Endothelial cell of umbilical vein (primary cell): ENCODE measurements at regions not wholly inside any gene's neighbourhood (a gene's known extent, or its start where the extent isn't known, plus 50 kb on each side); places are given as distances from the start of the nearest gene placed in this dataset.

ENCODE experiments used
- BruUV-seq: library from RNA; stranded (reverse); fragments of 400-500 nt; replicated peaks from 2 replicates; lab custom pipeline; 2021; lab: Mats Ljungman, UMichigan
- CTCF ChIA-PET: fragments of 300-600, 350-600 bp; sonication (Branson Sonifier 250); formaldehyde crosslinking; loops from one replicate; lab custom pipeline; 2021; ENCODE audit warnings: antibody characterized with exemption, inconsistent platforms; lab: Charles Lee
- POLR2A ChIA-PET: fragments of 300-600, 350-600 bp; sonication (Branson Sonifier 250); formaldehyde crosslinking; loops from one replicate; lab custom pipeline; 2021; ENCODE audit warnings: antibody characterized with exemption, inconsistent platforms; lab: Charles Lee
- DNase-seq: peaks from one replicate; pipeline ENCODE4 v3.0.0-alpha.2; 2011; ENCODE audit warnings: low read depth, low spot score
- FAIRE-seq: peaks from 2 replicates; lab custom pipeline; 2011; peaks lifted over from hg19 to GRCh38; lab: Jason Lieb, UNC
- H2AFZ ChIP-seq: 2 replicates; pipeline ENCODE4 v1.6.0; 2012; ENCODE audit warnings: low read depth, low read length, control low read depth, inconsistent platforms
- H3K27ac ChIP-seq: 2 replicates; pipeline ENCODE4 v1.5.1; 2011; ENCODE audit warnings: low read depth, mild to moderate bottlenecking, control low read depth, low read length, moderate library complexity; ENCODE audit not compliant: insufficient read depth
- H3K27me3 ChIP-seq, 2 experiments: 2 replicates each; pipeline versions ENCODE4 v1.6.0 to v1.6.1; 2011; ENCODE audit warnings: low read length in 2 of 2, mixed read lengths in 1 of 2; ENCODE audit not compliant: control insufficient read depth in 2 of 2, insufficient read depth in 2 of 2
- H3K36me3 ChIP-seq, 2 experiments: 2 replicates in 1 of 2; 3 replicates in 1 of 2; pipeline ENCODE4 v1.5.1; 2011; ENCODE audit warnings: low read length in 2 of 2, mild to moderate bottlenecking in 1 of 2, moderate library complexity in 1 of 2; ENCODE audit not compliant: control insufficient read depth in 2 of 2, insufficient read depth in 2 of 2; ENCODE audit errors: extremely low read depth in 1 of 2
- H3K4me1 ChIP-seq: 3 replicates; pipeline ENCODE4 v1.5.1; 2011; ENCODE audit warnings: mild to moderate bottlenecking, low read length; ENCODE audit not compliant: control insufficient read depth, insufficient read depth; ENCODE audit errors: extremely low read depth
- H3K4me2 ChIP-seq: 2 replicates; pipeline ENCODE4 v1.6.1; 2011; ENCODE audit warnings: low read length, control low read depth, mixed read lengths; ENCODE audit not compliant: insufficient read depth
- H3K4me3 ChIP-seq, 3 experiments: fragments of 200-600 bp in 1 of 3; sonication (generic), shearing (Covaris generic) in 1 of 3; replicated peaks in 1 of 3; 2 replicates each; pipeline ENCODE4 v1.5.1; 2011 to 2016; ENCODE audit warnings: control low read depth in 3 of 3, low read length in 3 of 3, mild to moderate bottlenecking in 2 of 3, inconsistent platforms in 1 of 3, low read depth in 1 of 3, moderate library complexity in 1 of 3; ENCODE audit not compliant: insufficient read depth in 1 of 3
- H3K79me2 ChIP-seq: 2 replicates; pipeline ENCODE4 v1.6.0; 2012; ENCODE audit warnings: low read length, inconsistent platforms; ENCODE audit not compliant: control insufficient read depth, insufficient read depth
- H3K9ac ChIP-seq: replicated peaks from 2 replicates; pipeline ENCODE3; 2011; ENCODE audit warnings: low read length, control low read depth; ENCODE audit not compliant: insufficient read depth; ENCODE audit errors: extremely low read depth
- H3K9me1 ChIP-seq: replicated peaks from 3 replicates; pipeline ENCODE4 v1.6.0; 2011; ENCODE audit warnings: mild to moderate bottlenecking, low read length; ENCODE audit not compliant: control insufficient read depth, insufficient read depth; ENCODE audit errors: extremely low read depth
- H3K9me3 ChIP-seq: replicated peaks from 2 replicates; pipeline ENCODE4 v1.5.1; 2012; ENCODE audit warnings: low read length, inconsistent platforms; ENCODE audit not compliant: control insufficient read depth, insufficient read depth
- H4K20me1 ChIP-seq: replicated peaks from 2 replicates; pipeline ENCODE3; 2011; ENCODE audit warnings: mild to moderate bottlenecking, low read length; ENCODE audit not compliant: control insufficient read depth, insufficient read depth; ENCODE audit errors: extremely low read depth
- CTCF ChIP-seq, 2 donors: IDR thresholded peaks; 1 replicate in 1 of 2; 2 replicates in 1 of 2; pipeline ENCODE4 v1.5.1; 2011; ENCODE audit warnings: low read length in 2 of 2, mild to moderate bottlenecking in 2 of 2, moderate library complexity in 2 of 2, control low read depth in 1 of 2, inconsistent platforms in 1 of 2, low read depth in 1 of 2; ENCODE audit not compliant: insufficient read depth in 1 of 2; ENCODE audit errors: extremely low read depth in 1 of 2
- EZH2 ChIP-seq: IDR thresholded peaks from 2 replicates; pipeline ENCODE4 v1.6.1; 2012; ENCODE audit warnings: borderline replicate concordance, low read depth, mild to moderate bottlenecking, moderate library complexity, low read length, inconsistent platforms; ENCODE audit not compliant: severe bottlenecking
- FOS ChIP-seq: IDR thresholded peaks from 2 replicates; pipeline ENCODE4 v1.6.1; 2011; ENCODE audit warnings: mild to moderate bottlenecking, low read length, moderate library complexity, borderline replicate concordance; ENCODE audit not compliant: insufficient read depth
- GATA2 ChIP-seq: IDR thresholded peaks from 2 replicates; pipeline ENCODE4 v1.7.0; 2011; ENCODE audit warnings: low read depth, mild to moderate bottlenecking, moderate library complexity, mixed read lengths, low read length; ENCODE audit not compliant: insufficient read length, insufficient read depth
- JUN ChIP-seq: IDR thresholded peaks from 2 replicates; pipeline ENCODE4 v1.6.1; 2011; ENCODE audit warnings: borderline replicate concordance, low read depth; ENCODE audit not compliant: insufficient read length, insufficient read depth
- MYC ChIP-seq: IDR thresholded peaks from one replicate; pipeline ENCODE4 v1.6.1; 2011; ENCODE audit warnings: mild to moderate bottlenecking, low read depth, low read length
- POLR2A ChIP-seq: IDR thresholded peaks from 2 replicates; pipeline ENCODE4 v1.6.1; 2012; ENCODE audit warnings: low read depth, mild to moderate bottlenecking, control low read depth, low read length
- POLR2AphosphoS5 ChIP-seq: IDR thresholded peaks from 2 replicates; pipeline ENCODE4 v1.6.1; 2012; ENCODE audit warnings: low read depth, mild to moderate bottlenecking, control low read depth, low read length, moderate library complexity; ENCODE audit not compliant: insufficient read depth
- dilution Hi-C: fragments of 300-500 bp; cut with MboI; formaldehyde crosslinking; loops from one replicate; pipeline ENCODE4 v1.15.0; 2019; ENCODE audit warnings: low sequenced_read_pairs; ENCODE audit not compliant: extremely low pct_ligation_motif_present
- intact Hi-C: fragments of 100-400 bp; cut with micrococcal nuclease; formaldehyde crosslinking; loops from one replicate; pipeline ENCODE4 v1.10.0; 2022
- TF ChIP-seq, protein P1 (sequence below): IDR thresholded peaks from 2 replicates; pipeline ENCODE4 v1.6.1; 2011; ENCODE audit not compliant: insufficient read depth, insufficient read length

- Histone ChIP-seq H3K4me1 (no peaks in the 10 kb centered on the region), H3K27me3 (no peaks in the 10 kb centered on the region), H3K9ac (no peak overlapping the region), H3K79me2 (no peaks in the 10 kb centered on the region), H3K36me3 (no peaks in the 10 kb centered on the region), H2AFZ (no peak overlapping the region), H4K20me1 (no peaks in the 10 kb centered on the region), H3K27ac (no peak overlapping the region), H3K9me3 (peaks cover 4% of the 10 kb centered on the region), H3K4me3 (no peak overlapping the region), H3K9me1 (no peaks in the 10 kb centered on the region), H3K4me2 (no peak overlapping the region)
- no peak for FAIRE-seq
- intact Hi-C loops (no loop called here), dilution Hi-C loops (no loop called here)
- BruUV-seq: no TSS peak
- TF ChIP-seq EZH2 (no peak), GATA2 (no peak), POLR2A (no peak), FOS (no peak), POLR2AphosphoS5 (no peak), CTCF (IDR thresholded peaks at IDR 0.05; ENCODE audit: extremely low read depth in 1 of 2, insufficient read depth in 1 of 2, low read depth in 1 of 2, low read length in 2 of 2) (no peak), MYC (no peak), JUN (no peak)
- TF ChIP-seq, protein P1, sequence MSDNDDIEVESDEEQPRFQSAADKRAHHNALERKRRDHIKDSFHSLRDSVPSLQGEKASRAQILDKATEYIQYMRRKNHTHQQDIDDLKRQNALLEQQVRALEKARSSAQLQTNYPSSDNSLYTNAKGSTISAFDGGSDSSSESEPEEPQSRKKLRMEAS: no peak
- no peak for DNase-seq
- ChIA-PET CTCF (interaction anchor here (1.1 kb wide), 1 partner anchor 30 kb away, joined by 4 read pairs; no protein-coding TSS in a partner anchor), POLR2A (no interaction called here)
These were observed 223.4 kb upstream of the FMN2 start for GRCh38 chr1:239868058-239868832.
